K562 (cell line): ENCODE measurements at regions not wholly inside any gene's neighbourhood (a gene's known extent, or its start where the extent isn't known, plus 50 kb on each side); places are given as distances from the start of the nearest gene placed in this dataset.

ENCODE experiments used
- ATAC-seq: fragments of 200-7000 bp; cut with Tn5 transposase; 3 replicates; pipeline ENCODE4 v1.9.1; 2020; ENCODE audit warnings: moderate library complexity
- BruUV-seq: library from RNA; stranded (reverse); fragments of 400-500 nt; replicated peaks from 2 replicates; lab custom pipeline; 2021; lab: Mats Ljungman, UMichigan
- CTCF ChIA-PET: fragments of 300-600 bp; formaldehyde crosslinking; extraction: SDS; loops from one replicate; lab custom pipeline; 2021; ENCODE audit warnings: low intra/inter-chr PET ratio; lab: Yijun Ruan, JAX
- POLR2A ChIA-PET: fragments of 300-600, 350-650 bp; sonication (Branson Sonifier 250); formaldehyde crosslinking; extraction: SDS; loops from one replicate; lab custom pipeline; 2021; ENCODE audit warnings: antibody characterized with exemption, inconsistent platforms; lab: Yijun Ruan, JAX
- DNase-seq, 4 experiments: peaks; one replicate each; pipeline versions ENCODE4 v3.0.0 to v3.0.0-alpha.2; 2011 to 2018; ENCODE audit warnings: low spot score in 3 of 4, mixed read lengths in 3 of 4; ENCODE audit errors: extremely low read depth in 1 of 4
- FAIRE-seq: peaks from 2 replicates; lab custom pipeline; 2011; peaks lifted over from hg19 to GRCh38; lab: Jason Lieb, UNC
- H2AFZ ChIP-seq: 2 replicates; pipeline ENCODE4 v1.6.0; 2011; ENCODE audit warnings: low read depth, low read length, control low read depth, inconsistent platforms
- H3K27ac ChIP-seq: fragments of 200-600 bp; 3 replicates; pipeline ENCODE4 v1.8.0; 2011; ENCODE audit warnings: low read depth, mild to moderate bottlenecking, control low read depth, inconsistent platforms, low read length, moderate library complexity, mixed read lengths; ENCODE audit errors: extremely low read depth
- H3K27me3 ChIP-seq, 2 experiments: fragments of 300-600 bp in 1 of 2; 2 replicates in 1 of 2; 3 replicates in 1 of 2; pipeline versions ENCODE4 v1.6.0 to v1.8.0; 2011; ENCODE audit warnings: inconsistent platforms in 2 of 2, low read length in 2 of 2, mild to moderate bottlenecking in 1 of 2, mixed read lengths in 1 of 2, moderate library complexity in 1 of 2; ENCODE audit not compliant: control insufficient read depth in 2 of 2, insufficient read depth in 2 of 2
- H3K36me3 ChIP-seq: fragments of 300-600 bp; 3 replicates; pipeline ENCODE4 v1.8.0; 2011; ENCODE audit warnings: mild to moderate bottlenecking, low read length, inconsistent platforms; ENCODE audit not compliant: control insufficient read depth, insufficient read depth
- H3K4me1 ChIP-seq, 2 experiments: fragments of 200-600 bp in 1 of 2; replicated peaks in 1 of 2; 2 replicates in 1 of 2; 3 replicates in 1 of 2; pipeline versions ENCODE4 v1.5.1 to v1.8.0; 2011; ENCODE audit warnings: inconsistent platforms in 2 of 2, low read length in 2 of 2, mild to moderate bottlenecking in 1 of 2, mixed read lengths in 1 of 2, moderate library complexity in 1 of 2; ENCODE audit not compliant: control insufficient read depth in 2 of 2, insufficient read depth in 2 of 2
- H3K4me2 ChIP-seq: 2 replicates; pipeline ENCODE4 v1.6.1; 2011; ENCODE audit warnings: low read length, control low read depth, inconsistent platforms, mixed read lengths; ENCODE audit not compliant: insufficient read depth
- H3K4me3 ChIP-seq: fragments of 200-600 bp; sonication (generic), shearing (Covaris generic); 2 replicates; pipeline ENCODE4 v1.5.1; 2016; ENCODE audit warnings: control low read depth, inconsistent platforms
- H3K79me2 ChIP-seq: fragments of 200-600 bp; 3 replicates; pipeline ENCODE4 v1.8.0; 2011; ENCODE audit warnings: low read length, inconsistent platforms; ENCODE audit not compliant: control insufficient read depth, insufficient read depth
- H3K9ac ChIP-seq, 2 experiments: 2 replicates each; pipeline versions ENCODE4 v1.6.0 to v1.6.1; 2011; ENCODE audit warnings: low read depth in 2 of 2, low read length in 2 of 2, control low read depth in 1 of 2, inconsistent platforms in 1 of 2, mild to moderate bottlenecking in 1 of 2, mixed read lengths in 1 of 2; ENCODE audit not compliant: insufficient read depth in 1 of 2
- H3K9me1 ChIP-seq: one replicate; pipeline ENCODE4 v1.6.0; 2011; ENCODE audit warnings: inconsistent platforms, mild to moderate bottlenecking, low read length, moderate library complexity; ENCODE audit not compliant: control insufficient read depth, insufficient read depth
- H3K9me3 ChIP-seq: replicated peaks from 2 replicates; pipeline ENCODE4 v1.5.1; 2011; ENCODE audit warnings: low read depth, low read length, inconsistent platforms; ENCODE audit not compliant: control insufficient read depth, insufficient read depth
- H4K20me1 ChIP-seq: replicated peaks from 2 replicates; pipeline ENCODE4 v1.6.1; 2011; ENCODE audit warnings: low read length, inconsistent platforms, mixed read lengths; ENCODE audit not compliant: control insufficient read depth, insufficient read depth
- KDM2B ChIP-seq: fragments of 250-450 bp; sonication (Bioruptor Pico); IDR thresholded peaks from 2 replicates; pipeline ENCODE4 v1.8.0; 2021; ENCODE audit warnings: mild to moderate bottlenecking, moderate library complexity
- MAFG ChIP-seq: fragments of 450-650 bp; conservative IDR thresholded peaks from 2 replicates; pipeline ENCODE4 v1.6.1; 2016; ENCODE audit warnings: missing genetic modification characterization, missing compliant biosample characterization
- RAD21 ChIP-seq, 2 experiments: fragments of 250-450 bp in 1 of 2; fragments of 450-650 bp in 1 of 2; sonication (Bioruptor Pico) in 1 of 2; formaldehyde crosslinking in 1 of 2; IDR thresholded peaks in 1 of 2; conservative IDR thresholded peaks in 1 of 2; 2 replicates each; pipeline versions ENCODE4 v1.4.0 to v1.8.0; 2020 to 2022; ENCODE audit warnings: mild to moderate bottlenecking in 2 of 2, moderate library complexity in 1 of 2
- REST ChIP-seq, 2 experiments: fragments of 450-650 bp; formaldehyde crosslinking in 1 of 2; IDR thresholded peaks; 2 replicates each; pipeline versions ENCODE4 v1.4.0 to v1.6.1; 2014 to 2020; ENCODE audit warnings: mild to moderate bottlenecking in 2 of 2, borderline replicate concordance in 1 of 2, low read depth in 1 of 2
- WGBS: fragments of 100-300 bp; shearing (Covaris generic); methylation state at CpG from one replicate; pipeline ENCODE4 v1.1.6; 2016; ENCODE audit warnings: low coverage, mixed read lengths; ENCODE audit not compliant: insufficient coverage; ENCODE audit errors: missing lambda C conversion rate; 5-methylcytosine and 5-hydroxymethylcytosine counted together
- in situ Hi-C: fragments of 300-500 bp; cut with MboI; formaldehyde crosslinking; loops from 4 replicates; pipeline ENCODE4 v1.15.0; 2018; ENCODE audit warnings: inconsistent platforms, mixed read lengths
- intact Hi-C: fragments of 100-400 bp; cut with micrococcal nuclease; formaldehyde crosslinking; loops from 2 replicates; pipeline ENCODE4 v1.14.2; 2022

- Histone ChIP-seq H3K9me1 (no peaks in the 10 kb centered on the region), H3K4me1 (no peaks in the 10 kb centered on the region), H3K27ac (no peak overlapping the region), H4K20me1 (no peaks in the 10 kb centered on the region), H3K4me2 (no peak overlapping the region), H3K9me3 (no peaks in the 10 kb centered on the region), H3K4me3 (no peak overlapping the region)
- 0% methylated on average over 2 of the region's 2 CpGs for WGBS
- no peak for ATAC-seq
- FAIRE-seq = no peak
- in situ Hi-C loops = no loop called here
- no peak for DNase-seq
- BruUV-seq = no TSS peak
- TF ChIP-seq MAFG (tag) = peak; percentile 53; the same call in 1 of the 2 replicates
- no peak for TF ChIP-seq KDM2B (CRISPR knock-in tag)
- TF ChIP-seq REST (IDR thresholded peaks at IDR 0.05; ENCODE audit: borderline replicate concordance) = no peak
- TF ChIP-seq REST (CRISPR knock-in tag; IDR thresholded peaks at IDR 0.05; ENCODE audit: low read depth) = no peak
- no peak for TF ChIP-seq RAD21 (CRISPR knock-in tag; conservative IDR thresholded peaks at IDR 0.05 in 1 of 2, IDR thresholded peaks at IDR 0.05 in 1 of 2)
- TF ChIP-seq, all 486 proteins: peak for 1
- CTCF ChIA-PET = no interaction called here
- intact Hi-C loops = no loop called here
- no peak overlapping the region for H3K9ac ChIP-seq
- no peaks in the 10 kb centered on the region for H3K36me3 ChIP-seq
- H3K27me3 ChIP-seq = peaks cover 9% of the 10 kb centered on the region in 2 experiments; a peak in 4 of 5 replicates
- no peak overlapping the region for H2AFZ ChIP-seq
- H3K79me2 ChIP-seq = no peaks in the 10 kb centered on the region
- POLR2A ChIA-PET = no interaction called here
Measured at GRCh38 chr2:148582679-148583511, 61.7 kb upstream of the EPC2 start.
